ENCODE measurements at regions not wholly inside any gene's neighbourhood (a gene's known extent, or its start where the extent isn't known, plus 50 kb on each side); places are given as distances from the start of the nearest gene placed in this dataset.

DNA sequence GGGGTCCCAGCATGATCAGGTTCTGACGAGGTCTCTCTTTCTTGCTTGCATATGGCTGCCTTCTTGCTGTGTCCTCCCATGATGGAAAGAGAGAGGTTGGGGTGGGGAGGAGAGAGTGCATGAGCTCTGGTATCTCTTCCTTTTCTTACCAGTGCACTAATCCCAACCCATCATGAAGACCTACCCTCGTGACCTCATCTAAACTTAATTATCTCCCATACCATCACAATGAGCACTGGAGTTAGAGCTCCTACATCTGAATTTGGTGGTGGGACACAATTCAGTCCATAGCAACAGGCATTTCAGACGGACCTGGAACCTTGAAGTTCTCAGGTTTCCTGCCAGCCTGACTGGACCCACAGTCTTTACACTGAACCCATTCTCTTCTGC is 125.2 kb upstream of the ZNF648 start:
- TF ChIP-seq POLR2A (IDR thresholded peaks at IDR 0.05) (no peak), POLR2AphosphoS5 (IDR thresholded peaks at IDR 0.05) (no peak)
- TF ChIP-seq, protein P1, sequence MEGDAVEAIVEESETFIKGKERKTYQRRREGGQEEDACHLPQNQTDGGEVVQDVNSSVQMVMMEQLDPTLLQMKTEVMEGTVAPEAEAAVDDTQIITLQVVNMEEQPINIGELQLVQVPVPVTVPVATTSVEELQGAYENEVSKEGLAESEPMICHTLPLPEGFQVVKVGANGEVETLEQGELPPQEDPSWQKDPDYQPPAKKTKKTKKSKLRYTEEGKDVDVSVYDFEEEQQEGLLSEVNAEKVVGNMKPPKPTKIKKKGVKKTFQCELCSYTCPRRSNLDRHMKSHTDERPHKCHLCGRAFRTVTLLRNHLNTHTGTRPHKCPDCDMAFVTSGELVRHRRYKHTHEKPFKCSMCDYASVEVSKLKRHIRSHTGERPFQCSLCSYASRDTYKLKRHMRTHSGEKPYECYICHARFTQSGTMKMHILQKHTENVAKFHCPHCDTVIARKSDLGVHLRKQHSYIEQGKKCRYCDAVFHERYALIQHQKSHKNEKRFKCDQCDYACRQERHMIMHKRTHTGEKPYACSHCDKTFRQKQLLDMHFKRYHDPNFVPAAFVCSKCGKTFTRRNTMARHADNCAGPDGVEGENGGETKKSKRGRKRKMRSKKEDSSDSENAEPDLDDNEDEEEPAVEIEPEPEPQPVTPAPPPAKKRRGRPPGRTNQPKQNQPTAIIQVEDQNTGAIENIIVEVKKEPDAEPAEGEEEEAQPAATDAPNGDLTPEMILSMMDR (IDR thresholded peaks at IDR 0.05) = no peak
